HL-60 (cell line): ENCODE measurements at regions not wholly inside any gene's neighbourhood (a gene's known extent, or its start where the extent isn't known, plus 50 kb on each side); places are given as distances from the start of the nearest gene placed in this dataset.

Experiments
- DNase-seq, 2 experiments: peaks; one replicate each; pipeline ENCODE4 v3.0.0-alpha.2; 2010 to 2020; ENCODE audit warnings: low read depth in 1 of 2, low spot score in 1 of 2
- H3K27ac ChIP-seq: fragments of 250-450 bp; sonication (Bioruptor Pico); replicated peaks from 2 replicates; pipeline ENCODE4 v1.5.1; 2020; ENCODE audit warnings: mild to moderate bottlenecking, moderate library complexity
- H3K27me3 ChIP-seq: fragments of 250-450 bp; sonication (Bioruptor Pico); 2 replicates; pipeline ENCODE4 v1.5.1; 2021; ENCODE audit warnings: mild to moderate bottlenecking, moderate library complexity; ENCODE audit not compliant: insufficient read depth, poor library complexity, severe bottlenecking
- H3K4me3 ChIP-seq: replicated peaks from 2 replicates; pipeline ENCODE4 v1.5.1; 2011; ENCODE audit warnings: mild to moderate bottlenecking, control low read depth, low read length; ENCODE audit not compliant: insufficient read depth
- CTCF ChIP-seq: IDR thresholded peaks from one replicate; pipeline ENCODE4 v1.5.1; 2011; ENCODE audit warnings: low read length, control low read depth, inconsistent platforms; ENCODE audit not compliant: insufficient read depth
- GABPA ChIP-seq: IDR thresholded peaks from 2 replicates; pipeline ENCODE4 v1.6.1; 2012; ENCODE audit warnings: low read depth
- POLR2AphosphoS5 ChIP-seq: IDR thresholded peaks from 2 replicates; pipeline ENCODE4 v1.6.1; 2012; ENCODE audit warnings: low read depth
- REST ChIP-seq: IDR thresholded peaks from 2 replicates; pipeline ENCODE4 v1.6.1; 2012; ENCODE audit warnings: low read depth; ENCODE audit not compliant: insufficient replicate concordance
- SPI1 ChIP-seq: IDR thresholded peaks from 2 replicates; pipeline ENCODE4 v1.6.1; 2012; ENCODE audit warnings: low read depth, mild to moderate bottlenecking, borderline replicate concordance

GRCh38 chr2:113838744-113839444, 51.0 kb upstream of the ACTR3 start:
- H3K4me3 ChIP-seq = no peak overlapping the region
- H3K27me3 ChIP-seq = no peaks in the 10 kb centered on the region
- no peak for DNase-seq
- H3K27ac ChIP-seq = no peak overlapping the region
- TF ChIP-seq GABPA (no peak), CTCF (no peak), POLR2AphosphoS5 (no peak), REST (no peak), SPI1 (no peak)

- H3K27me3 ChIP-seq = no peaks in the 10 kb centered on the region
- TF ChIP-seq SPI1 (no peak), GABPA (no peak), POLR2AphosphoS5 (no peak), CTCF (no peak), REST (no peak)
- DNase-seq = no peak
- H3K4me3 ChIP-seq = no peak overlapping the region
- no peak overlapping the region for H3K27ac ChIP-seq
Observed at GRCh38 chr2:113838277-113838676, 51.6 kb upstream of the ACTR3 start.

- peak overlapping the region; percentile 17; the same call in 1 of the 2 replicates for H3K27ac ChIP-seq
- no peak for DNase-seq
- no peaks in the 10 kb centered on the region for H3K27me3 ChIP-seq
- no peak for TF ChIP-seq CTCF
- no peak overlapping the region for H3K4me3 ChIP-seq
Observed at GRCh38 chr2:113834051-113834730, 55.7 kb upstream of the ACTR3 start.
